ENCODE measurements at regions not wholly inside any gene's neighbourhood (a gene's known extent, or its start where the extent isn't known, plus 50 kb on each side); places are given as distances from the start of the nearest gene placed in this dataset.

DNA sequence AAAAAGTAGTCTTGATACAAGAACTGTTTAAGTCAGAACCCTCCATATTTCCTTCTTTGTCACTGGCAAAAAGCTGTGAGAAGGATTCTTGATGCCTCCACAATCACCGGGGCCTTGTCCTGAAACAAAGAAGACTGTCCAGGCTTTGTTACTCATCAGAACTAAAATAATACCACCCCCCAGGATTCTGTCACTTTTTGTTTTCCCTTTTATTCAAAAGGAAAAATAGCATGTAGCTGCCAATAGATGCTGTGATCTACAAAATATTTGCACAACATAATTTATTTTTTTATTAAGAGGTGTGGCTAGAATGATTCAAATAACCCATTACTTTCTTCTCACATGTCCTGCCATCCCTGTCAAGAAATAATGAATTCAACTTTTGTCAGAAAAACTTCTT, 173.7 kb downstream of the LYPLAL1 start:
- TF ChIP-seq, protein P1, sequence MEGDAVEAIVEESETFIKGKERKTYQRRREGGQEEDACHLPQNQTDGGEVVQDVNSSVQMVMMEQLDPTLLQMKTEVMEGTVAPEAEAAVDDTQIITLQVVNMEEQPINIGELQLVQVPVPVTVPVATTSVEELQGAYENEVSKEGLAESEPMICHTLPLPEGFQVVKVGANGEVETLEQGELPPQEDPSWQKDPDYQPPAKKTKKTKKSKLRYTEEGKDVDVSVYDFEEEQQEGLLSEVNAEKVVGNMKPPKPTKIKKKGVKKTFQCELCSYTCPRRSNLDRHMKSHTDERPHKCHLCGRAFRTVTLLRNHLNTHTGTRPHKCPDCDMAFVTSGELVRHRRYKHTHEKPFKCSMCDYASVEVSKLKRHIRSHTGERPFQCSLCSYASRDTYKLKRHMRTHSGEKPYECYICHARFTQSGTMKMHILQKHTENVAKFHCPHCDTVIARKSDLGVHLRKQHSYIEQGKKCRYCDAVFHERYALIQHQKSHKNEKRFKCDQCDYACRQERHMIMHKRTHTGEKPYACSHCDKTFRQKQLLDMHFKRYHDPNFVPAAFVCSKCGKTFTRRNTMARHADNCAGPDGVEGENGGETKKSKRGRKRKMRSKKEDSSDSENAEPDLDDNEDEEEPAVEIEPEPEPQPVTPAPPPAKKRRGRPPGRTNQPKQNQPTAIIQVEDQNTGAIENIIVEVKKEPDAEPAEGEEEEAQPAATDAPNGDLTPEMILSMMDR (conservative IDR thresholded peaks at IDR 0.05; ENCODE audit: low read depth, low read length), result no peak
- no peak for TF ChIP-seq EZH2 (IDR thresholded peaks at IDR 0.05; ENCODE audit: low read length, unreplicated experiment)
- no peak for TF ChIP-seq EZH2phosphoT487 (IDR thresholded peaks at IDR 0.05; ENCODE audit: borderline replicate concordance, low read length)

Measured in PC-3 (cell line).